Adrenal gland (tissue), 9 donors: ENCODE measurements at regions not wholly inside any gene's neighbourhood (a gene's known extent, or its start where the extent isn't known, plus 50 kb on each side); places are given as distances from the start of the nearest gene placed in this dataset.

ENCODE experiments used
- DNase-seq, 7 donors: peaks; one replicate each; pipeline ENCODE4 v3.0.0-alpha.2; 2019 to 2020
- H3K27ac ChIP-seq, 5 donors: fragments of 200-600 bp; sonication (generic) in 4 of 5; 1 replicate in 3 of 5; 2 replicates in 2 of 5; pipeline versions ENCODE4 v1.5.1 to v1.8.0; 2016 to 2020; ENCODE audit warnings: mild to moderate bottlenecking in 1 of 5
- H3K27me3 ChIP-seq: fragments of 200-600 bp; 2 replicates; pipeline ENCODE4 v1.8.0; 2021
- H3K36me3 ChIP-seq, 2 donors: fragments of 200-600 bp; replicated peaks in 1 of 2; 1 replicate in 1 of 2; 2 replicates in 1 of 2; pipeline versions ENCODE4 v1.5.1 to v1.8.0; 2018 to 2022
- H3K4me1 ChIP-seq, 2 donors: fragments of 200-600 bp; replicated peaks in 1 of 2; 1 replicate in 1 of 2; 2 replicates in 1 of 2; pipeline versions ENCODE4 v1.5.1 to v1.8.0; 2018 to 2021
- H3K4me3 ChIP-seq, 4 donors: fragments of 200-600 bp; sonication (generic) in 3 of 4; one replicate each; pipeline ENCODE4 v1.5.1; 2016 to 2018
- H3K9me3 ChIP-seq, 3 donors: fragments of 200-600 bp; sonication (generic) in 1 of 3; replicated peaks in 1 of 3; 1 replicate in 2 of 3; 2 replicates in 1 of 3; pipeline versions ENCODE4 v1.5.1 to v1.8.0; 2016 to 2021
- POLR2A ChIP-seq, 2 donors: fragments of 450-650 bp; IDR thresholded peaks; one replicate each; pipeline ENCODE4 v1.6.1; 2017; ENCODE audit warnings: antibody characterized with exemption in 2 of 2, mild to moderate bottlenecking in 2 of 2, moderate library complexity in 1 of 2
- WGBS, 4 donors: extraction: QIAGEN DNeasy Blood & Tissue Kit in 2 of 4; methylation state at CpG; one replicate each; pipeline versions ENCODE4 v1.1.5 to v1.1.7; 2013 to 2017; 5-methylcytosine and 5-hydroxymethylcytosine counted together
- intact Hi-C, 2 donors: fragments of 100-400 bp; cut with DNase I; formaldehyde crosslinking; loops; one replicate each; pipeline versions ENCODE4 v1.14.1 to v1.15.0; 2022 to 2023
- TF ChIP-seq, protein P1 (sequence below), 6 experiments: fragments of 450-650 bp in 4 of 6; fragments of 200-600 bp in 2 of 6; sonication (generic) in 1 of 6; IDR thresholded peaks; 1 replicate in 5 of 6; 2 replicates in 1 of 6; pipeline versions ENCODE4 v1.5.1 to v1.8.0; 2016 to 2021; ENCODE audit warnings: antibody characterized with exemption in 6 of 6, mild to moderate bottlenecking in 2 of 6, moderate library complexity in 1 of 6
- donor health status: healthy with polysubstance abuse.
- donor health status: Bipolar disorder and iron deficiency.
- donor health status: DM: yes; HTN: yes; CAD: no.
- donor health status: DM: no; HTN: no; CAD: no.
- donor health status: DM: no; HTN: no; CAD: no.

DNA sequence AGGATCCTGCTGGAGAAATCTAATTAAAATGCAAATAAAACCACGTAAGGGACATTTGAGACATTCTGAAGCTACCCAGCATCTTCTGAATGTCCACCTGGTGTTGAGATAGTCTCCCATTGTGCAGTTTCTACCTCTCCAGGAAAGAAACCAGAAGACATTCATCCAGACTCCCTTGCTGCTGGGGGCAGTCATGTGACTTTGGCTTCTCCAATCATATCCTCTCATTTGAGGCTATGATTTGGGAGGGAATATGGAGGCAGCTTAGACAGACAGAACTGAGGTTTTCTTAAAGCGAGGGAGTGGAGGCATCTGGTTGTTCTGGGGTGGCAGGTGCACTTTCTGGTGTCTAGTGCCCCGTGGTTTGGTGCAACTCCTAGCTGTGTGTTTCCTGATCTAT, 315.2 kb upstream of the SULF2 start:
- Histone ChIP-seq H3K4me3 (no peak overlapping the region), H3K27me3 (no peaks in the 10 kb centered on the region), H3K4me1 (no peaks in the 10 kb centered on the region), H3K27ac (no peak overlapping the region), H3K36me3 (no peaks in the 10 kb centered on the region), H3K9me3 (no peaks in the 10 kb centered on the region)
- TF ChIP-seq, protein P1, sequence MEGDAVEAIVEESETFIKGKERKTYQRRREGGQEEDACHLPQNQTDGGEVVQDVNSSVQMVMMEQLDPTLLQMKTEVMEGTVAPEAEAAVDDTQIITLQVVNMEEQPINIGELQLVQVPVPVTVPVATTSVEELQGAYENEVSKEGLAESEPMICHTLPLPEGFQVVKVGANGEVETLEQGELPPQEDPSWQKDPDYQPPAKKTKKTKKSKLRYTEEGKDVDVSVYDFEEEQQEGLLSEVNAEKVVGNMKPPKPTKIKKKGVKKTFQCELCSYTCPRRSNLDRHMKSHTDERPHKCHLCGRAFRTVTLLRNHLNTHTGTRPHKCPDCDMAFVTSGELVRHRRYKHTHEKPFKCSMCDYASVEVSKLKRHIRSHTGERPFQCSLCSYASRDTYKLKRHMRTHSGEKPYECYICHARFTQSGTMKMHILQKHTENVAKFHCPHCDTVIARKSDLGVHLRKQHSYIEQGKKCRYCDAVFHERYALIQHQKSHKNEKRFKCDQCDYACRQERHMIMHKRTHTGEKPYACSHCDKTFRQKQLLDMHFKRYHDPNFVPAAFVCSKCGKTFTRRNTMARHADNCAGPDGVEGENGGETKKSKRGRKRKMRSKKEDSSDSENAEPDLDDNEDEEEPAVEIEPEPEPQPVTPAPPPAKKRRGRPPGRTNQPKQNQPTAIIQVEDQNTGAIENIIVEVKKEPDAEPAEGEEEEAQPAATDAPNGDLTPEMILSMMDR (IDR thresholded peaks at IDR 0.05): no peak
- no peak for TF ChIP-seq POLR2A (IDR thresholded peaks at IDR 0.05)
- WGBS, 4 donors: 86 to 94% (median 87%) methylated on average over 3 of the region's 3 CpGs
- intact Hi-C loops: no loop called here
- DNase-seq: no peak

DNA sequence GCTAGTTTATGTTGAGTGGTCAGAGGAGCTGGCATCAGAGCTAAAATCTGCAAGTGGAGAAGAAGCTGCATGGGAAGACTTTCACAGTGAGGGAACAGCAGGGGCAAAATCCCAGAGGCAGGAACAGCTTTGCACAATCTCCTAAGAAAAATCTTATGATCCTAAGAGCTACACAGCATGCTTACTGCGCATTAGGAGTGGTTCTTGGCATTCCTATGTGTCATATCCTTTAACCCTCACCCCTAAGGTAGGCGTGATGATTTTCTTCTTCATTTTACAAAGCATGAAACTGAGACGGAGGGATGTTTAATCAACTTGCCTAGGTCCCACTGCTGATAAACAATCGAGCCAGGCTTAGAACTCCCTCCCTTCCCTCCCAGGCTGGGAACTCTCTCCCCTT, 313.6 kb upstream of the SULF2 start:
- H3K9me3 ChIP-seq: no peaks in the 10 kb centered on the region
- no peaks in the 10 kb centered on the region for H3K4me1 ChIP-seq
- no peak overlapping the region for H3K4me3 ChIP-seq
- TF ChIP-seq, protein P1 (IDR thresholded peaks at IDR 0.05): no peak
- no peaks in the 10 kb centered on the region for H3K36me3 ChIP-seq
- WGBS, 4 donors: 68 to 77% (median 72%) methylated on average over 4 of the region's 4 CpGs
- H3K27ac ChIP-seq: no peak overlapping the region
- intact Hi-C loops: no loop called here
- no peaks in the 10 kb centered on the region for H3K27me3 ChIP-seq
- DNase-seq: no peak

DNA sequence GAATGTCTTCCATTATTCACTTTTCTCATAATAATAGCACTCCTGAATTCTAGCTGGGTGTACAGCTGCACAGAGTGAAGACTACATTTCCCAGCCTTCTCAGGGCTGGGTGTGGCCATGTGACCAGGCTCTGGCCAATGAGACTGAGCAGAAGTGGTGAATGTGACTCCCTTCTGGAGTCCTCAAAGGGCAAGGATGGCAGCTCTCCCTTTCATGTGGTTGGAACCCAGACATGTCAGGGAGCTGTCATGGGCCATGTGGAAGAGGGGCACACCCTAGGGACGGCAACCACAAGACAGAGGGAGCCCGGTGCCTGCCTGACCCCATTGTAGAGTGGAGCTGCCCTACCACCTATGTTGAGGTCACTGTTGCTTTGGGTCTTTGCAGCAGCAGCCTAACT, 312.8 kb upstream of the SULF2 start:
- H3K4me1 ChIP-seq: no peaks in the 10 kb centered on the region
- no peaks in the 10 kb centered on the region for H3K9me3 ChIP-seq
- intact Hi-C loops: no loop called here
- TF ChIP-seq, protein P1 (IDR thresholded peaks at IDR 0.05): no peak
- TF ChIP-seq POLR2A (IDR thresholded peaks at IDR 0.05): no peak
- H3K4me3 ChIP-seq: no peak overlapping the region
- H3K36me3 ChIP-seq: no peaks in the 10 kb centered on the region
- no peaks in the 10 kb centered on the region for H3K27me3 ChIP-seq
- DNase-seq: no peak
- H3K27ac ChIP-seq: no peak overlapping the region
- 80 to 100% (median 91%) methylated on average over 1 to 2 of the region's 2 CpGs for WGBS, 4 donors

DNA sequence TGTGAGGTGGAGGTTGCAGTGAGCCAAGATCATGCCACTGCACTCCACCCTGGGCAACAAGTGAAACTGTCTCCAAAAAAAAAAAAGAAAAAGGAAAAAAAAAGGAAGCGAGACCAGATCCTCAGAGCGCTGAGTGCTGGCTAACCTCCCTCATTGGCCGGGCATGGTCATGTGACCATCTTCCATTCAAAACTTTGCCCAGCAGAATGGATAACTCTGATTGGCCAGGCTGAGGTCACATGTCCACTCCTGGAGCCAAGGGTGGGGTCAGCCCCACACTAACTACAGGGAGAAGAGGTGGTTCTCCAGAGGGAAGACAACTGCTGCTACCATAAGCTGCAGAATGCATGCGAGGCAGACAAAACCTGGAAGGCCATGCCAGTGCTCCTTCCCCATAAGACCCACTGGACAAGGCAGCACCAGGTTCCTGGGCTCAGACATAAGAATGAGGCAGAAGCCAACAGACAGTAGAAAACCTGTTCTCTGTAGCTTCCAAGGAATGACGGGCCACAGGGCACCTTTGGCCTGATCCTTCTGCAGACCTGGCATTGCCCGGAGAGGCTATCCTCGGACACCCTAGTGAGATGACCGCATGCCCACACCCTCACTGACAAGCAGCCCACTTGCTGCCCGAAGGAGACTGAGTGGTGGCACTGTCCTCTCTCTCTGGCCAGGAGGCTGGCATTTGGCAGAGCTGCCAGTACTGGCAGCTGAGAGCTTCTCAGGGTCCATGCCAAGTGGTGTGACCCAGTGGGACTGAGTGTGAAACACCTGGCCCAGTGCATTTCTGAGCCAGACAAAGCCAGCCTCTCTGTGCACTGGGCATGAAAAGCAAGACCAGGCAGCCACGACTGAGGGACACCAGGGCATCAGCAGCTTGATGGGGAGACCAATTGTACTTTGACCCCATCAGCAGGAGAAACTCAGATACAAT, 311.9 kb upstream of the SULF2 start:
- WGBS, 4 donors: 93 to 96% (median 94%) methylated on average over 6 to 10 of the region's 10 CpGs
- Histone ChIP-seq H3K27me3 (no peaks in the 10 kb centered on the region), H3K4me3 (no peak overlapping the region), H3K4me1 (no peaks in the 10 kb centered on the region), H3K27ac (no peak overlapping the region), H3K9me3 (no peaks in the 10 kb centered on the region), H3K36me3 (no peaks in the 10 kb centered on the region)
- intact Hi-C loops: no loop called here
- no peak for DNase-seq
- TF ChIP-seq POLR2A (IDR thresholded peaks at IDR 0.05): no peak
- TF ChIP-seq, protein P1 (IDR thresholded peaks at IDR 0.05): no peak
